ENCODE measurements at regions not wholly inside any gene's neighbourhood (a gene's known extent, or its start where the extent isn't known, plus 50 kb on each side); places are given as distances from the start of the nearest gene placed in this dataset.

- no peak overlapping the region for H3K4me2 ChIP-seq
- no peak overlapping the region for H3K4me3 ChIP-seq
- H4K20me1 ChIP-seq (ENCODE audit: insufficient read depth) = no peaks in the 10 kb centered on the region
- H3F3A ChIP-seq (ENCODE audit: insufficient read depth, low read depth) = no peaks in the 10 kb centered on the region
- no peaks in the 10 kb centered on the region for H3K9me2 ChIP-seq (ENCODE audit: insufficient read depth)
- H3K9me3 ChIP-seq (ENCODE audit: insufficient read depth, low read depth) = no peaks in the 10 kb centered on the region
- no TSS peak for BruUV-seq (replicated peaks)
- POLR2A ChIA-PET (ENCODE audit: unreplicated experiment) = no interaction called here
- CTCF ChIA-PET = no interaction called here
- H3K4me1 ChIP-seq (replicated peaks; ENCODE audit: insufficient read depth) = no peaks in the 10 kb centered on the region
- H3K27me3 ChIP-seq (ENCODE audit: insufficient read depth, low read depth) = peaks cover 61% of the 10 kb centered on the region
- no peaks in the 10 kb centered on the region for H3K79me2 ChIP-seq (ENCODE audit: low read depth)
- intact Hi-C loops (cut with micrococcal nuclease; ENCODE audit: unreplicated experiment) = no loop called here
- DNase-seq = no peak
- no peaks in the 10 kb centered on the region for H3K36me3 ChIP-seq (ENCODE audit: low read depth)
- no peak overlapping the region for H2AFZ ChIP-seq
- TF ChIP-seq CTCF (conservative IDR thresholded peaks at IDR 0.05) = no peak
- TF ChIP-seq EZH2 (IDR thresholded peaks at IDR 0.05; ENCODE audit: low read depth) = no peak
- H3K27ac ChIP-seq = no peak overlapping the region
These were observed 477.8 kb downstream of the EIPR1 start for GRCh38 chr2:2899826-2900225.

DNA sequence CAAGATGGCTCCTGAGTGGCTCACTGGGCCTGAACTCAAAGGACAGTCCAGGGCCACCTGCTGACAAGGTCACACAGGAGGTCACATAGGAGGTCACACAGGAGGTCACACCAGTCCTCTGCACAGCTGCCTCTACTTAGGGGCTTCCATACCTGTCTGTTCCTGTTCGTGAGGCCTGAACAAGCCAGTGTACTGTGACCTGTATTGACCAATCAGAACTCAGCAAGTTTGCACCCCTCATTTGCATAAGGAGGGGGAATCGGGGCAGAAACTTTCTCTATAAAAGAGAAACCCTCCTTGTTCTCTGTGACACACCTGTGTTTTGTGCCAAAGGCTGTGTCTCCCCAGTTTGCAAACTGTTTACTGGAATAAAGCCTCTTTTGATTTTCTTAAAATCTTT is 478.9 kb downstream of the EIPR1 start:
- DNase-seq = no peak
- no TSS peak for BruUV-seq (replicated peaks)
- no peaks in the 10 kb centered on the region for H3K79me2 ChIP-seq (ENCODE audit: low read depth)
- no peaks in the 10 kb centered on the region for H4K20me1 ChIP-seq (ENCODE audit: insufficient read depth)
- H2AFZ ChIP-seq = no peak overlapping the region
- no peak overlapping the region for H3K4me2 ChIP-seq
- H3K4me3 ChIP-seq = no peak overlapping the region
- H3K36me3 ChIP-seq (ENCODE audit: low read depth) = no peaks in the 10 kb centered on the region
- intact Hi-C loops (cut with micrococcal nuclease; ENCODE audit: unreplicated experiment) = no loop called here
- H3K27ac ChIP-seq = no peak overlapping the region
- ChIA-PET POLR2A (ENCODE audit: unreplicated experiment) (no interaction called here), CTCF (no interaction called here)
- H3F3A ChIP-seq (ENCODE audit: insufficient read depth, low read depth) = no peaks in the 10 kb centered on the region
- H3K9me3 ChIP-seq (ENCODE audit: insufficient read depth, low read depth) = no peaks in the 10 kb centered on the region
- H3K9me2 ChIP-seq (ENCODE audit: insufficient read depth) = no peaks in the 10 kb centered on the region
- TF ChIP-seq EZH2 (IDR thresholded peaks at IDR 0.05; ENCODE audit: low read depth) (no peak), CTCF (conservative IDR thresholded peaks at IDR 0.05) (no peak)
- no peaks in the 10 kb centered on the region for H3K4me1 ChIP-seq (replicated peaks; ENCODE audit: insufficient read depth)
- H3K27me3 ChIP-seq (ENCODE audit: insufficient read depth, low read depth) = peaks cover 61% of the 10 kb centered on the region

GRCh38 chr2:2896643-2897042 is 481.0 kb downstream of the EIPR1 start:
- H3K4me3 ChIP-seq = no peak overlapping the region
- no peaks in the 10 kb centered on the region for H3K79me2 ChIP-seq (ENCODE audit: low read depth)
- TF ChIP-seq CTCF (conservative IDR thresholded peaks at IDR 0.05) (no peak), EZH2 (IDR thresholded peaks at IDR 0.05; ENCODE audit: low read depth) (no peak)
- H4K20me1 ChIP-seq (ENCODE audit: insufficient read depth) = no peaks in the 10 kb centered on the region
- H3K9me2 ChIP-seq (ENCODE audit: insufficient read depth) = no peaks in the 10 kb centered on the region
- no peak for DNase-seq
- H3F3A ChIP-seq (ENCODE audit: insufficient read depth, low read depth) = no peaks in the 10 kb centered on the region
- ChIA-PET CTCF (no interaction called here), POLR2A (ENCODE audit: unreplicated experiment) (no interaction called here)
- H3K27ac ChIP-seq = no peak overlapping the region
- H3K27me3 ChIP-seq (ENCODE audit: insufficient read depth, low read depth) = peaks cover 63% of the 10 kb centered on the region
- no peak overlapping the region for H2AFZ ChIP-seq
- no peaks in the 10 kb centered on the region for H3K36me3 ChIP-seq (ENCODE audit: low read depth)
- H3K4me1 ChIP-seq (replicated peaks; ENCODE audit: insufficient read depth) = no peaks in the 10 kb centered on the region
- intact Hi-C loops (cut with micrococcal nuclease; ENCODE audit: unreplicated experiment) = no loop called here
- no peak overlapping the region for H3K4me2 ChIP-seq
- no TSS peak for BruUV-seq (replicated peaks)
- no peaks in the 10 kb centered on the region for H3K9me3 ChIP-seq (ENCODE audit: insufficient read depth, low read depth)

All from PC-9 (cell line).